ENCODE measurements at regions not wholly inside any gene's neighbourhood (a gene's known extent, or its start where the extent isn't known, plus 50 kb on each side); places are given as distances from the start of the nearest gene placed in this dataset.
"Not testable (repeated sequence)": the region's sequence is repeated elsewhere in the genome, so short reads cannot be mapped to it uniquely, and the experiment has no call there.

- TF ChIP-seq CTCF (conservative IDR thresholded peaks at IDR 0.05; ENCODE audit: low read length) = no peak
- DNase-seq (ENCODE audit: low read depth) = no peak
Measured at GRCh38 chr14:29982171-29982570, 54.5 kb upstream of the PRKD1 start.

GRCh38 chr14:29982993-29983392 is 55.3 kb upstream of the PRKD1 start:
- no peak for TF ChIP-seq CTCF (conservative IDR thresholded peaks at IDR 0.05; ENCODE audit: low read length)
- H3K4me3 ChIP-seq (ENCODE audit: low read length) = no peak overlapping the region
- no peak for DNase-seq (ENCODE audit: low read depth)

More at GRCh38 chr14:29982171-29982570, 54.5 kb upstream of the PRKD1 start:
- H3K4me3 ChIP-seq (ENCODE audit: low read length) = no peak overlapping the region

- DNase-seq (ENCODE audit: low read depth); H3K4me3 ChIP-seq (ENCODE audit: low read length): not testable (repeated sequence)
Measured at GRCh38 chr14:29990344-29990857, 62.8 kb upstream of the PRKD1 start.

- no peak for TF ChIP-seq CTCF (conservative IDR thresholded peaks at IDR 0.05; ENCODE audit: low read length)
- H3K4me3 ChIP-seq (ENCODE audit: low read length) = no peak overlapping the region
- no peak for DNase-seq (ENCODE audit: low read depth)
Measured at GRCh38 chr14:29990993-29991392, 63.3 kb upstream of the PRKD1 start.

GRCh38 chr14:29993143-29993542 is 65.5 kb upstream of the PRKD1 start:
- no peak for TF ChIP-seq CTCF (conservative IDR thresholded peaks at IDR 0.05; ENCODE audit: low read length)
- H3K4me3 ChIP-seq (ENCODE audit: low read length) = no peak overlapping the region
- DNase-seq (ENCODE audit: low read depth) = no peak

- no peak overlapping the region for H3K4me3 ChIP-seq (ENCODE audit: low read length)
- DNase-seq (ENCODE audit: low read depth) = no peak
- TF ChIP-seq CTCF (conservative IDR thresholded peaks at IDR 0.05; ENCODE audit: low read length) = no peak
Measured at GRCh38 chr14:29999013-29999539, 71.4 kb upstream of the PRKD1 start.

- H3K4me3 ChIP-seq (ENCODE audit: low read length) = no peak overlapping the region
- peak; percentile 13 for DNase-seq (ENCODE audit: low read depth)
- TF ChIP-seq CTCF (conservative IDR thresholded peaks at IDR 0.05; ENCODE audit: low read length) = no peak
Measured at GRCh38 chr14:30002859-30003258, 75.2 kb upstream of the PRKD1 start.
